RWPE1 (cell line): ENCODE measurements at regions not wholly inside any gene's neighbourhood (a gene's known extent, or its start where the extent isn't known, plus 50 kb on each side); places are given as distances from the start of the nearest gene placed in this dataset.

ENCODE experiments used
- CTCF ChIA-PET: fragments of 350-600 bp; sonication (Branson Sonifier 250); formaldehyde crosslinking; extraction: SDS; loops from one replicate; lab custom pipeline; 2021; lab: Yijun Ruan, JAX
- POLR2A ChIA-PET: fragments of 400-600 bp; formaldehyde crosslinking; extraction: SDS; loops from one replicate; lab custom pipeline; 2020; ENCODE audit warnings: antibody characterized with exemption; ENCODE audit not compliant: low non-redundant PET; lab: Yijun Ruan, JAX
- DNase-seq: peaks from one replicate; pipeline ENCODE4 v3.0.0; 2012; ENCODE audit warnings: low spot score
- H3K27ac ChIP-seq: fragments of 450-650 bp; 2 replicates; pipeline ENCODE4 v1.5.1; 2017
- CTCF ChIP-seq: fragments of 450-650 bp; conservative IDR thresholded peaks from 2 replicates; pipeline ENCODE4 v1.5.1; 2017; ENCODE audit warnings: low read depth, mild to moderate bottlenecking

- no peak for TF ChIP-seq CTCF
- ChIA-PET POLR2A (no interaction called here), CTCF (interaction anchor here (0.6 kb wide), 1 partner anchor 180 kb away, joined by 3 read pairs; no protein-coding TSS in a partner anchor)
- DNase-seq = no peak
- H3K27ac ChIP-seq = no peak overlapping the region
These were observed 116.7 kb upstream of the PDE5A start for GRCh38 chr4:119745351-119745750.

- no peak for DNase-seq
- CTCF ChIA-PET = no interaction called here
- no peak for TF ChIP-seq CTCF
- H3K27ac ChIP-seq = no peak overlapping the region
- POLR2A ChIA-PET = no interaction called here
These were observed 116.0 kb upstream of the PDE5A start for GRCh38 chr4:119744580-119744979.

GRCh38 chr4:119743644-119744043, 115.0 kb upstream of the PDE5A start:
- CTCF ChIA-PET = no interaction called here
- no peak overlapping the region for H3K27ac ChIP-seq
- POLR2A ChIA-PET = no interaction called here
- DNase-seq = no peak
- no peak for TF ChIP-seq CTCF

GRCh38 chr4:119739796-119740195, 111.2 kb upstream of the PDE5A start:
- ChIA-PET POLR2A (no interaction called here), CTCF (no interaction called here)
- DNase-seq = no peak
- H3K27ac ChIP-seq = no peak overlapping the region
- no peak for TF ChIP-seq CTCF

- H3K27ac ChIP-seq = no peak overlapping the region
- TF ChIP-seq CTCF = no peak
- DNase-seq = no peak
- ChIA-PET POLR2A (no interaction called here), CTCF (no interaction called here)
These were observed 110.3 kb upstream of the PDE5A start for GRCh38 chr4:119738901-119739300.

- no peak for TF ChIP-seq CTCF
- no peak for DNase-seq
- H3K27ac ChIP-seq = no peak overlapping the region
- ChIA-PET POLR2A (no interaction called here), CTCF (interaction anchor here (0.6 kb wide), 1 partner anchor 15 kb away, joined by 3 read pairs; no protein-coding TSS in a partner anchor)
These were observed 108.0 kb upstream of the PDE5A start for GRCh38 chr4:119736559-119736958.
